ENCODE measurements at regions not wholly inside any gene's neighbourhood (a gene's known extent, or its start where the extent isn't known, plus 50 kb on each side); places are given as distances from the start of the nearest gene placed in this dataset.
"Not testable (repeated sequence)": the region's sequence is repeated elsewhere in the genome, so short reads cannot be mapped to it uniquely, and the experiment has no call there.

GRCh38 chr4:189088780-189089179 is 851.9 kb upstream of the FRG1 start:
- DNase-seq (ENCODE audit: low read depth), result no peak

- no peak for DNase-seq (ENCODE audit: low read depth)
Observed at GRCh38 chr4:189090174-189090814, 850.4 kb upstream of the FRG1 start.

- DNase-seq (ENCODE audit: low read depth), result no peak
Observed at GRCh38 chr4:189092581-189092980, 848.1 kb upstream of the FRG1 start.

- no peak for DNase-seq (ENCODE audit: low read depth)
Observed at GRCh38 chr4:189096108-189096507, 844.6 kb upstream of the FRG1 start.

GRCh38 chr4:189096717-189097116 is 844.0 kb upstream of the FRG1 start:
- DNase-seq (ENCODE audit: low read depth), result no peak

GRCh38 chr4:189098932-189099696 is 841.6 kb upstream of the FRG1 start:
- no peak for DNase-seq (ENCODE audit: low read depth)

- no peak for DNase-seq (ENCODE audit: low read depth)
Observed at GRCh38 chr4:189113389-189113888, 827.2 kb upstream of the FRG1 start.

GRCh38 chr4:189117426-189117825 is 823.2 kb upstream of the FRG1 start:
- no peak for DNase-seq (ENCODE audit: low read depth)

GRCh38 chr4:189121336-189121735 is 819.3 kb upstream of the FRG1 start:
- DNase-seq (ENCODE audit: low read depth), result no peak

- DNase-seq (ENCODE audit: low read depth), result peak; percentile 6
Observed at GRCh38 chr4:189124149-189124758, 816.4 kb upstream of the FRG1 start.

- DNase-seq (ENCODE audit: low read depth), result no peak
Observed at GRCh38 chr4:189124791-189125190, 815.9 kb upstream of the FRG1 start.

- no peak for DNase-seq (ENCODE audit: low read depth)
Observed at GRCh38 chr4:189126040-189126439, 814.6 kb upstream of the FRG1 start.

GRCh38 chr4:189128341-189128740 is 812.3 kb upstream of the FRG1 start:
- DNase-seq (ENCODE audit: low read depth), result no peak

GRCh38 chr4:189129044-189129694 is 811.5 kb upstream of the FRG1 start:
- no peak for DNase-seq (ENCODE audit: low read depth)

GRCh38 chr4:189131118-189131517 is 809.6 kb upstream of the FRG1 start:
- DNase-seq (ENCODE audit: low read depth), result no peak

GRCh38 chr4:189136462-189136861 is 804.2 kb upstream of the FRG1 start:
- DNase-seq (ENCODE audit: low read depth), result no peak

- no peak for DNase-seq (ENCODE audit: low read depth)
Observed at GRCh38 chr4:189143263-189143952, 797.3 kb upstream of the FRG1 start.

GRCh38 chr4:189147005-189147929 is 793.4 kb upstream of the FRG1 start:
- no peak for DNase-seq (ENCODE audit: low read depth)

GRCh38 chr4:189155083-189155482 is 785.6 kb upstream of the FRG1 start:
- DNase-seq (ENCODE audit: low read depth), result not testable (repeated sequence)

GRCh38 chr4:189162073-189162789 is 778.4 kb upstream of the FRG1 start:
- no peak for DNase-seq (ENCODE audit: low read depth)
